ENCODE measurements at regions not wholly inside any gene's neighbourhood (a gene's known extent, or its start where the extent isn't known, plus 50 kb on each side); places are given as distances from the start of the nearest gene placed in this dataset.

GRCh38 chr12:92503029-92503931 lies 199.5 kb upstream of the PLEKHG7 start:
- no peak for DNase-seq (ENCODE audit: low read depth in 2 of 2)

- DNase-seq (ENCODE audit: low read depth in 2 of 2), result no peak
Measured at GRCh38 chr12:92502417-92503028, 200.3 kb upstream of the PLEKHG7 start.

GRCh38 chr12:92496790-92497189 lies 206.0 kb upstream of the PLEKHG7 start:
- DNase-seq (ENCODE audit: low read depth in 2 of 2), result no peak

- DNase-seq (ENCODE audit: low read depth in 2 of 2), result no peak
Measured at GRCh38 chr12:92495108-92495507, 207.7 kb upstream of the PLEKHG7 start.

GRCh38 chr12:92493816-92494215 lies 209.0 kb upstream of the PLEKHG7 start:
- DNase-seq (ENCODE audit: low read depth in 2 of 2), result no peak

- DNase-seq (ENCODE audit: low read depth in 2 of 2), result no peak
Measured at GRCh38 chr12:92492995-92493394, 209.8 kb upstream of the PLEKHG7 start.

GRCh38 chr12:92492291-92492690 lies 210.5 kb upstream of the PLEKHG7 start:
- no peak for DNase-seq (ENCODE audit: low read depth in 2 of 2)

- DNase-seq (ENCODE audit: low read depth in 2 of 2), result no peak
Measured at GRCh38 chr12:92489781-92490180, 213.0 kb upstream of the PLEKHG7 start.

GRCh38 chr12:92488735-92489134 lies 214.1 kb upstream of the PLEKHG7 start:
- no peak for DNase-seq (ENCODE audit: low read depth in 2 of 2)

- no peak for DNase-seq (ENCODE audit: low read depth in 2 of 2)
Measured at GRCh38 chr12:92487138-92487485, 215.7 kb upstream of the PLEKHG7 start.

GRCh38 chr12:92486443-92487137 lies 216.2 kb upstream of the PLEKHG7 start:
- DNase-seq (ENCODE audit: low read depth in 2 of 2), result no peak

- peak in 1 of 2 donors; percentile 32 for DNase-seq (ENCODE audit: low read depth in 2 of 2)
Measured at GRCh38 chr12:92485351-92486348, 217.1 kb upstream of the PLEKHG7 start.

GRCh38 chr12:92482599-92482998 lies 220.2 kb upstream of the PLEKHG7 start:
- no peak for DNase-seq (ENCODE audit: low read depth in 2 of 2)

GRCh38 chr12:92481066-92481465 lies 221.7 kb upstream of the PLEKHG7 start:
- no peak for DNase-seq (ENCODE audit: low read depth in 2 of 2)

GRCh38 chr12:92478692-92479091 lies 224.1 kb upstream of the PLEKHG7 start:
- peak in 1 of 2 donors; percentile 40 for DNase-seq (ENCODE audit: low read depth in 2 of 2)

GRCh38 chr12:92476844-92477243 lies 225.9 kb upstream of the PLEKHG7 start:
- no peak for DNase-seq (ENCODE audit: low read depth in 2 of 2)

- no peak for DNase-seq (ENCODE audit: low read depth in 2 of 2)
Measured at GRCh38 chr12:92473564-92473963, 229.2 kb upstream of the PLEKHG7 start.

GRCh38 chr12:92472201-92472600 lies 230.6 kb upstream of the PLEKHG7 start:
- DNase-seq (ENCODE audit: low read depth in 2 of 2), result no peak

GRCh38 chr12:92471551-92471950 lies 231.2 kb upstream of the PLEKHG7 start:
- DNase-seq (ENCODE audit: low read depth in 2 of 2), result no peak

GRCh38 chr12:92470608-92471021 lies 232.2 kb upstream of the PLEKHG7 start:
- no peak for DNase-seq (ENCODE audit: low read depth in 2 of 2)

- peak in 1 of 2 donors; percentile 13 for DNase-seq (ENCODE audit: low read depth in 2 of 2)
Measured at GRCh38 chr12:92469837-92470236, 233.0 kb upstream of the PLEKHG7 start.
